Endometrium (tissue), 2 donors: ENCODE measurements at regions not wholly inside any gene's neighbourhood (a gene's known extent, or its start where the extent isn't known, plus 50 kb on each side); places are given as distances from the start of the nearest gene placed in this dataset.

ENCODE experiments used
- FAIRE-seq: peaks from 2 replicates; lab custom pipeline; 2012; peaks lifted over from hg19 to GRCh38; lab: Jason Lieb, UNC
- donor health status: control.
- donor health status: control.

- no peak for FAIRE-seq
These were observed 1577.7 kb upstream of the ACVR2A start for GRCh38 chr2:146267093-146267492.

- no peak for FAIRE-seq
These were observed 1579.2 kb upstream of the ACVR2A start for GRCh38 chr2:146265656-146266055.

- no peak for FAIRE-seq
These were observed 1582.2 kb upstream of the ACVR2A start for GRCh38 chr2:146262606-146263005.

- no peak for FAIRE-seq
These were observed 1584.3 kb upstream of the ACVR2A start for GRCh38 chr2:146260551-146260950.

- no peak for FAIRE-seq
These were observed 1585.0 kb upstream of the ACVR2A start for GRCh38 chr2:146259816-146260215.

GRCh38 chr2:146258071-146258470, 1586.8 kb upstream of the ACVR2A start:
- FAIRE-seq: no peak

- no peak for FAIRE-seq
These were observed 1592.7 kb upstream of the ACVR2A start for GRCh38 chr2:146252119-146252518.

GRCh38 chr2:146251328-146251727, 1593.5 kb upstream of the ACVR2A start:
- no peak for FAIRE-seq

GRCh38 chr2:146246736-146247523, 1597.9 kb upstream of the ACVR2A start:
- FAIRE-seq: peak; percentile 31

GRCh38 chr2:146246002-146246735, 1598.7 kb upstream of the ACVR2A start:
- FAIRE-seq: peak; percentile 60

- no peak for FAIRE-seq
These were observed 1600.0 kb upstream of the ACVR2A start for GRCh38 chr2:146244830-146245229.

- FAIRE-seq: peak; percentile 60
These were observed 1600.7 kb upstream of the ACVR2A start for GRCh38 chr2:146244131-146244530.

- no peak for FAIRE-seq
These were observed 1603.8 kb upstream of the ACVR2A start for GRCh38 chr2:146241023-146241422.

- no peak for FAIRE-seq
These were observed 1604.4 kb upstream of the ACVR2A start for GRCh38 chr2:146240391-146240790.

GRCh38 chr2:146239392-146240135, 1605.3 kb upstream of the ACVR2A start:
- FAIRE-seq: no peak

- FAIRE-seq: peak; percentile 63
These were observed 1606.4 kb upstream of the ACVR2A start for GRCh38 chr2:146238254-146238966.

- no peak for FAIRE-seq
These were observed 1609.7 kb upstream of the ACVR2A start for GRCh38 chr2:146235158-146235557.

- FAIRE-seq: peak; percentile 35
These were observed 1615.2 kb upstream of the ACVR2A start for GRCh38 chr2:146229508-146230155.

GRCh38 chr2:146228466-146229058, 1616.3 kb upstream of the ACVR2A start:
- no peak for FAIRE-seq

GRCh38 chr2:146228020-146228393, 1616.8 kb upstream of the ACVR2A start:
- FAIRE-seq: no peak
